ENCODE measurements at regions not wholly inside any gene's neighbourhood (a gene's known extent, or its start where the extent isn't known, plus 50 kb on each side); places are given as distances from the start of the nearest gene placed in this dataset.
"Not testable (repeated sequence)": the region's sequence is repeated elsewhere in the genome, so short reads cannot be mapped to it uniquely, and the experiment has no call there.

GRCh38 chr2:87497700-87498099 lies 250.2 kb upstream of the PLGLB2 start:
- H3K36me3 Mint-ChIP-seq (ENCODE audit: low read depth); H3K27me3 Mint-ChIP-seq (ENCODE audit: low read depth); ATAC-seq; H3K9me3 Mint-ChIP-seq (ENCODE audit: insufficient read depth); DNase-seq; POLR2A ChIA-PET; CTCF ChIA-PET; H3K4me3 Mint-ChIP-seq; H3K27ac Mint-ChIP-seq: not testable (repeated sequence)
- peaks cover 13% of the 10 kb centered on the region for H3K4me1 Mint-ChIP-seq (ENCODE audit: low read depth)

DNA sequence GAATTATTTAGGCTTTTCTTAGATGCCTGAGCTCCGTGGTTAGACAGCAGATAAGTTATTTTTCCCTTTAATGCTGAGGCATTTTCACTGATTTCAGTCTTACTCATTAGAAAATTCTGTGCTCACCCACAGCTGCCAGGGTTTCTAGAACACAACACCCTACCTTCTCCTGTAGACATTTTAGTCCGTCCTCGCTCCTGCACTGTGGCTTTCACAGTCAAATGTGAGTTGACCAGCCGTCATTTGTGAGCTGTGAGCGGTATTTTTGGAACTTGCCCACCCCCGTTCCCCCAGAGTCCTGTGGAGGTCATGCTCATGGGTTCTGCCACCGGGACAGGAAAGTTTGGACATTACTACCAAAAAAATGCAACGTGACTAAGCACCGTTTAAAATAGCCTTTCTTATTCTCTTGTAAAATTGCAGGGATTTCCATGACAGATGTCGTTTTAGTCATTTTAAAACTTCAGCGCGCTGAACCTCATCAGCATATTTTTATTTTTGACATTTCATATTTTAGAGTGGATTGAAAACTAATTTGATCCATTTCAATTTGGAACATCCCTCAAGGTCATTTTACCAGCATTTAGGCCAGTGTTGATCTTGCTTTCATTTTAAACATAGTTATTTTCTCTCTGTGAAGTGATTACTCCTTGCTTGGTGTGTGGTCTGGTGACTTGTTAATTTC lies 249.6 kb upstream of the PLGLB2 start:
- ATAC-seq = peak; percentile 19
- H3K4me3 Mint-ChIP-seq; POLR2A ChIA-PET; DNase-seq; H3K27me3 Mint-ChIP-seq (ENCODE audit: low read depth); H3K9me3 Mint-ChIP-seq (ENCODE audit: insufficient read depth); H3K36me3 Mint-ChIP-seq (ENCODE audit: low read depth); CTCF ChIA-PET: not testable (repeated sequence)
- H3K4me1 Mint-ChIP-seq (ENCODE audit: low read depth) = peaks cover 13% of the 10 kb centered on the region
- peak overlapping the region; percentile 68 for H3K27ac Mint-ChIP-seq

GRCh38 chr2:87498854-87499238 lies 249.0 kb upstream of the PLGLB2 start:
- H3K9me3 Mint-ChIP-seq (ENCODE audit: insufficient read depth); POLR2A ChIA-PET; H3K36me3 Mint-ChIP-seq (ENCODE audit: low read depth); CTCF ChIA-PET; DNase-seq; H3K27me3 Mint-ChIP-seq (ENCODE audit: low read depth); H3K27ac Mint-ChIP-seq; ATAC-seq; H3K4me3 Mint-ChIP-seq: not testable (repeated sequence)
- peaks cover 13% of the 10 kb centered on the region for H3K4me1 Mint-ChIP-seq (ENCODE audit: low read depth)

DNA sequence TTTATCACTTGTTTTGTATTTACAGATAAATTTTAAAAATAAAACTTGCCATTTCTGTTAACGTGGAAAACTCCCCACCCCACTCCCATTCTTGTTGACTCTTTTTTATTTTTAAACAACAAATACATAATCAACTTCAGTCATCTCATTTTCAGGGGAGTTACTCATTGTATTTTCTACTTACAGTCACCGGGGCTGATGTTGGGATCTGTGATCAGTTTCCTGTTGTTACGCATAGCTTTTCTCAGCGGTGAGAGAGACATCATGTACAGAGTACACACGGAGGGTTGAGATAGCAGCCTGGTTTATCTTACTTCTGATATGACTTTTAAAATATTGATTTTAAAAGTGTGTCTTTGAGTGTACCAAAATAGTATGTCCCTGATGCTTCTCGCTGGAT lies 248.0 kb upstream of the PLGLB2 start:
- POLR2A ChIA-PET; CTCF ChIA-PET; H3K36me3 Mint-ChIP-seq (ENCODE audit: low read depth); H3K9me3 Mint-ChIP-seq (ENCODE audit: insufficient read depth); DNase-seq; H3K27me3 Mint-ChIP-seq (ENCODE audit: low read depth): not testable (repeated sequence)
- Mint-ChIP-seq H3K27ac (peak overlapping the region; percentile 93), H3K4me3 (peak overlapping the region; percentile 61), H3K4me1 (ENCODE audit: low read depth) (peaks cover 11% of the 10 kb centered on the region)
- ATAC-seq = peak; percentile 67

DNA sequence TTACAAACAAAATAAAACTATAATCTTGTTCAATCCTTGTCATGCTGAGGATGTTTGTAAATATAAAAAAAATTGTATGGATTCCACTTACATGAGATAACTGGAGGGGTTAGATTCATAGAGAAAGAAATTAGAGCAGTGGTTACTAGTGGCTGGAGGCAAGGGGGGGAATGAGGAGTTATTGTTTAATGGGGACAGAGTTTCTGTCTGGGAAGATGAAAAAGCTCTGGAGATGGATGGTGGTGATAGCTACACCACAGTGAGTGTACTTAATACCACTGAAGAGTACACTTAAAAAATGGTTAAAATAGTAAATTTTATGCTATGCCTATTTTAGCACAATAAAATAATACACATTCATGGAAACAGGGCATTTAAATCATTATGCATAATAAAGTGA lies 247.5 kb upstream of the PLGLB2 start:
- Mint-ChIP-seq H3K4me3 (peak overlapping the region; percentile 56), H3K27ac (peak overlapping the region; percentile 93)
- H3K36me3 Mint-ChIP-seq (ENCODE audit: low read depth); ATAC-seq; H3K4me1 Mint-ChIP-seq (ENCODE audit: low read depth); DNase-seq; CTCF ChIA-PET; POLR2A ChIA-PET; H3K27me3 Mint-ChIP-seq (ENCODE audit: low read depth); H3K9me3 Mint-ChIP-seq (ENCODE audit: insufficient read depth): not testable (repeated sequence)

DNA sequence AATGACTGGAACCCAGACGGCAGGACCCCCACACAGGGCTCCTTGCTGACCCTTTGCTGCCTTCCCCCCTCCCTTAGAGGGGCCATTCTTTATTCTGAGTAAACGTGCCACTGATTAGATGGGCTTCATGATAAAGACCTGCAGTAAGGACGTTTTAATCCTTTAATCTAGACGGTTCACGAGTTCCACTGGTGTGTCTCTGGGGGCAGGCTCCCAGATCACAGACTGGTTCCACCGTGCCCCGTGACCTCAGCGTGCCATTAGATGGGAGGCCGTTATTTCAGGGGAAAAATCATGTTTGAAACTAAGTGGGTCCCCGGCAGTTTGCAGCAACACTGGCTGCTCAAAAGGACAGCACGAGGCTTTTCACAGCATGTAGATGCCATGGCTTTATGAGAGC lies 246.9 kb upstream of the PLGLB2 start:
- POLR2A ChIA-PET, H3K27ac Mint-ChIP-seq: not testable (repeated sequence)

DNA sequence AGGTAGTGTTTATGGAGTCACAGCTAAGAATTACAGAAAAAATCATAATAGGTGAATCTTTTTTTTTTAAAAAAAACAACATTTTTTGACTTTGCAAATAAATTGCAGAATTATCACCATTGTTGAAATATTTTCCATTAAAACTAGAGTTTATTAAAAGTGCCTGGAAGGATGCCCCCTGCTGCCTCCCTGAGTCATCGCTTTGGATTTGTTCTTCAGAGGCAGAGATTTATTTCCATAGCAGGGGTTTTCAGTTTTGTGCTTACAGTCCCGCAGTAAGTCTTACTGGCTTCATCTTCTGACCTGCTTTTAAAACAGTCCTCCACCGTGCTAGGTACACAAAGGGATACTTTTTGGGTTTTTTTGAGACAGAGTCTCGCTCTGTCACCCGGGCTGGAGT lies 244.9 kb upstream of the PLGLB2 start:
- H3K27ac Mint-ChIP-seq; POLR2A ChIA-PET; CTCF ChIA-PET; H3K36me3 Mint-ChIP-seq (ENCODE audit: low read depth); DNase-seq; H3K4me3 Mint-ChIP-seq; H3K4me1 Mint-ChIP-seq (ENCODE audit: low read depth); ATAC-seq; H3K27me3 Mint-ChIP-seq (ENCODE audit: low read depth); H3K9me3 Mint-ChIP-seq (ENCODE audit: insufficient read depth): not testable (repeated sequence)

More for the DNA sequence above, 246.9 kb upstream of the PLGLB2 start:
- H3K36me3 Mint-ChIP-seq (ENCODE audit: low read depth); H3K4me3 Mint-ChIP-seq; H3K27me3 Mint-ChIP-seq (ENCODE audit: low read depth); DNase-seq; CTCF ChIA-PET; H3K9me3 Mint-ChIP-seq (ENCODE audit: insufficient read depth); ATAC-seq; H3K4me1 Mint-ChIP-seq (ENCODE audit: low read depth): not testable (repeated sequence)

DNA sequence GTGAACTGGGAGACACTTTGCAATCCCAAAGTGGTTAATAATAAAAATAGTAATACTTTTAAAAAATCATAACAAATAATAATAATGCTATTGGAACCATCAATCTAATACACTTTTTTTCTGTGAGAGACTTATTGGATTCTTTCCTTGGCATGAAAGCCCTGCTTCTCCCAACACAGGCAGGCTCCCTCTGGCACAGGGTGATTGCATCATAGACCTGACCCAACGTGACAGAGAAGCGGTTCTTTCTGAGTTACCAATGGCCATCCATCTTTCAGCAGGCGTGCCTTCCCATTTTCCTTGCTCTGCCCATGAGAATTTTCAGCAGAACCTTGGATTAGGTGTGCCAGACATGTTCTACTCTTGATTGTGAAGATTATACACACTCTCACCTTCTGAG lies 242.6 kb upstream of the PLGLB2 start:
- H3K27ac Mint-ChIP-seq; H3K9me3 Mint-ChIP-seq (ENCODE audit: insufficient read depth); ATAC-seq; POLR2A ChIA-PET; DNase-seq; CTCF ChIA-PET; H3K4me3 Mint-ChIP-seq; H3K36me3 Mint-ChIP-seq (ENCODE audit: low read depth); H3K27me3 Mint-ChIP-seq (ENCODE audit: low read depth): not testable (repeated sequence)
- H3K4me1 Mint-ChIP-seq (ENCODE audit: low read depth) = peaks cover 18% of the 10 kb centered on the region

- H3K36me3 Mint-ChIP-seq (ENCODE audit: low read depth); CTCF ChIA-PET; H3K4me3 Mint-ChIP-seq: not testable (repeated sequence)
Measured at GRCh38 chr2:87505909-87506308, 242.0 kb upstream of the PLGLB2 start.

GRCh38 chr2:87507378-87508348 lies 240.2 kb upstream of the PLGLB2 start:
- H3K27me3 Mint-ChIP-seq (ENCODE audit: low read depth); H3K9me3 Mint-ChIP-seq (ENCODE audit: insufficient read depth); H3K4me3 Mint-ChIP-seq; DNase-seq; POLR2A ChIA-PET; H3K36me3 Mint-ChIP-seq (ENCODE audit: low read depth); CTCF ChIA-PET: not testable (repeated sequence)
- H3K27ac Mint-ChIP-seq = peak overlapping the region; percentile 46
- H3K4me1 Mint-ChIP-seq (ENCODE audit: low read depth) = peaks cover 15% of the 10 kb centered on the region
- peak; percentile 56 for ATAC-seq

More at GRCh38 chr2:87505909-87506308, 242.0 kb upstream of the PLGLB2 start:
- H3K27ac Mint-ChIP-seq; H3K9me3 Mint-ChIP-seq (ENCODE audit: insufficient read depth); H3K27me3 Mint-ChIP-seq (ENCODE audit: low read depth); ATAC-seq; POLR2A ChIA-PET; DNase-seq: not testable (repeated sequence)
- peaks cover 17% of the 10 kb centered on the region for H3K4me1 Mint-ChIP-seq (ENCODE audit: low read depth)

DNA sequence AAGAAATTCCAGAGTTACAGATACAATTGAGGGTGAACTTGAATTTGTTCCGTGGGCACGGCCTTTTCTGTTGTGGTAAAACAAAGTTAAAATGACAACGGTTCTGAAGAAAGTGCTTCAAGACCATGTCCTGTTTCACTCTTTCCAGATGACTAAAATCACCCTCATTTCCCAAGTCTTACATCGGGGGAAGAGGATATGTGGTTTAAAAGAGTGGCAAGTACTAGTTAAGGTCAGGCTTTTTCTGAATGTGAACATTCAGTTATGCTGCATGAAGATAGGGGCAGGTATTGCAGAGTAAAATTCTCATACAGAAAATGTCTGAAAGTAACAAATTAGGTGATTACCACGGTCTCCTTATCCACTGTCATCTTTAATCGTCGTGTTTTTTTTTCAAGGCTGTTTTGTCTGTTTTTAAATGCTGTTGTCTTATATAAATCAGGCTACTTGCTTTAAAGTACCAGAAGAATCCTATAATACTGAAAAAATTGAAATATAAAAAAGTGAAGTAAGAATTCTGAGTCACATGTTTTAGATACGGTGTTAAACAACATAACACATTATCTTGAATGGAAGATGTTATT lies 236.6 kb upstream of the PLGLB2 start:
- H3K4me3 Mint-ChIP-seq = peak overlapping the region; percentile 48
- CTCF ChIA-PET = not testable (repeated sequence)

DNA sequence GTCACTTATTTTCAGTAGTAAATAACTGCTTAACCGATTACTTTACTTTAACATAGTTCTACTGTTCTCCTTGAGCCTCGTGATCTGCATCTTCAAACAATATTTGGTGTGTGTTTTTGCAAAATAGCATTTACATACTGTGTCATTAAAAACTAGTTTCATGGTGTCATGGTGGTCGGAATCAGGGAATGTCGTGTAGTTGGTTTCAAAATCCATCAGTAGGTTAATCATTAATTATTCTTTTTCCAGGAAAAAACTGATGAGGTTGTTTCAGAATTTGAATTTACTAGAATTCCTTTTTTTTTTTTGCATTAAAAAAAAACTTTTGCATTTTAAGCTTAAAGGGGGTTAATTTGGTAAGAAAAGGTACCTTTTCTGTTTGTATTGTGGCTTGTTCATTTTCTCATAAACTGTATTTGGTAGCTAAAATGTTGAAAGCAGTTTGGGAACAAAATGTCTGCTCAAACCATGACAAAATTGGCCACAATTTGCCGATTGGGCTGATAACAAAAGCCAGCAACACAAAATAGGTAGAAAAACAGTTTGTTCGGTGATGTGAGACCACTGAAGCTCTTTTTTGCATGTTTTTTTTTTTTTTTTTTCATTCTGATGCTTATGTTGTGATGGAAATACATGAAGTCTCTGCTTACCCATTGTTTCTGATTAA lies 234.9 kb upstream of the PLGLB2 start:
- ATAC-seq; H3K9me3 Mint-ChIP-seq (ENCODE audit: insufficient read depth); CTCF ChIA-PET; POLR2A ChIA-PET; H3K36me3 Mint-ChIP-seq (ENCODE audit: low read depth); DNase-seq; H3K27me3 Mint-ChIP-seq (ENCODE audit: low read depth): not testable (repeated sequence)
- peaks cover 29% of the 10 kb centered on the region for H3K4me1 Mint-ChIP-seq (ENCODE audit: low read depth)
- peak overlapping the region; percentile 52 for H3K4me3 Mint-ChIP-seq
- peak overlapping the region; percentile 71 for H3K27ac Mint-ChIP-seq

More for the DNA sequence above, 236.6 kb upstream of the PLGLB2 start:
- H3K9me3 Mint-ChIP-seq (ENCODE audit: insufficient read depth); H3K36me3 Mint-ChIP-seq (ENCODE audit: low read depth); POLR2A ChIA-PET; H3K27me3 Mint-ChIP-seq (ENCODE audit: low read depth); DNase-seq: not testable (repeated sequence)
- ATAC-seq = peak; percentile 25
- Mint-ChIP-seq H3K4me1 (ENCODE audit: low read depth) (peaks cover 19% of the 10 kb centered on the region), H3K27ac (peak overlapping the region; percentile 87)
